ENCODE measurements at regions not wholly inside any gene's neighbourhood (a gene's known extent, or its start where the extent isn't known, plus 50 kb on each side); places are given as distances from the start of the nearest gene placed in this dataset.
"Not testable (repeated sequence)": the region's sequence is repeated elsewhere in the genome, so short reads cannot be mapped to it uniquely, and the experiment has no call there.

DNA sequence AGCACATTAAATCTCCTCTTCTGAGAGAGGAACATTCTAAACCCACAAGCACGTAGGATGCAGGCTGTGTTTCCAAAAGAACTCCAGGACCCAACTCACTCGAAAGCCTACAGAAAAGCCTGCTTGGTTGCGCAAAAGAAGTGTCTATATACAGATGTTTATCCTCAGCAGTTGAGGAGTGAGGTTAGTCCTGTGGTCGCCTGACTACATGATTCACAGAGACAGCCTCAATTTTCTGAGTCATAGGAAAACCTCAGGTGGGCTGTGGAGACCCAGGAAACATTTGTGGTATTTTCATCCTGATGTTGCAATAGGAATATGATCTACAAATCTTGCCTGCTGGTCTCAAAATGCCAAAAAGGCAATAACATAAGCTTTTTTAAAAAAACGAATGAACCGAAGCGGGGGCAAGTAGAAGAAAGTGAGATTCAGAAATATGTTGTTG lies 183.8 kb upstream of the THRB start:
- DNase-seq = no peak
- intact Hi-C loops (cut with DNase I) = no loop called here

- DNase-seq = no peak
- intact Hi-C loops (cut with DNase I) = no loop called here
Observed at GRCh38 chr3:24679429-24679828, 184.8 kb upstream of the THRB start.

- intact Hi-C loops (cut with DNase I) = loop anchor here (5.0 kb wide), 1 partner anchor 678 kb away; no protein-coding TSS in a partner anchor
Observed at GRCh38 chr3:24680214-24680967, 185.7 kb upstream of the THRB start.

DNA sequence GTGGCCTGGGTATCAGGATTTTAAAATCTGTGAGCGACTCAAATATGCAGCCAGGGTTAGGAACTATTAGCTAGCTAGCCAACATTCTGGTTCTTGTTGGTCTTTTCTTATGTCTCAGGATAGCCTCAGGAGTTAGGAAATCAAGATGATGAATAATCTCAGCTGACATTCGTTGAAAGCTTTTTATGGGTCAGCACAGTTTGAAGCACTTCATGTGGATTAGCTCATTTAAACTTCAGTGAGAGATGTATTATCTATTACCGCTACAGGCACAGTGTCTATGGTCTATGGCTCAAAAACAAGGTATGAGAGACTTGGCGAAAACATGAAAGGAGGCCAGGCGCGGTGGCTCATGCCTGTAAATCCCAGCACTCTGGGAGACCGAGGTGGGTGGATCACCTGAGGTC lies 187.5 kb upstream of the THRB start:
- intact Hi-C loops (cut with DNase I) = loop anchor here (5.0 kb wide), 1 partner anchor 680 kb away; no protein-coding TSS in a partner anchor
- DNase-seq = no peak

More at GRCh38 chr3:24680214-24680967, 185.7 kb upstream of the THRB start:
- DNase-seq = peak; percentile 38 to 87 (median 75)

GRCh38 chr3:24683090-24683489 lies 188.4 kb upstream of the THRB start:
- no peak for DNase-seq
- intact Hi-C loops (cut with DNase I) = loop anchor here (5.0 kb wide), 1 partner anchor 681 kb away; no protein-coding TSS in a partner anchor

- intact Hi-C loops (cut with DNase I) = loop anchor here (5.0 kb wide), 1 partner anchor 682 kb away; no protein-coding TSS in a partner anchor
- DNase-seq = peak in 19 of 42 donors; percentile 9 to 62 (median 37)
Observed at GRCh38 chr3:24683633-24684384, 189.2 kb upstream of the THRB start.

DNA sequence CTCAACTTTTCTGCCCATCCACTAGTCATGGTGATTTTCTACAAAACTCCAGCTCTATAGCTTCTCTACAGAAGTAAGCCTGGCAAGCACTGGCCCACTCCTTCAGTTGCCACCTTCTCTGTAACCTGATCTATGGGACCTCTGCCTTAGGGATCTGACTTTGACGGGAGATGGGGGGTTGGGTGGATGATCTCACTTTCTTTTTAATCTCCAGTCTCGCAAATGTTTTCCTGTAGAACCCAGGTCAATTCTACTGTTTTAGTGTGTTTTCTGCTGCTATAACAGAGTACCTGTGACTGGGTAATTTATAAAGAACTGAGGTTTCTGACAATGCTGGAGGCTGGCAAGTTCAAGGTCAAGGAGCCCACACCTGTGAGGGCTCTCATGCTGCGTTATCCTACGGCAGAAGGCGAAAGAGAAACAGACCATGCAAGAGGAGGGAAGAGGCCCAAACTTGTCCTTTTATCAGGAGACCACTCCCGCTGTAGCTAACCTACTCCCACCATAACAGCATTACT lies 189.9 kb upstream of the THRB start:
- intact Hi-C loops (cut with DNase I) = loop anchor here (5.0 kb wide), 1 partner anchor 682 kb away; no protein-coding TSS in a partner anchor
- DNase-seq = no peak

GRCh38 chr3:24686808-24687207 lies 192.2 kb upstream of the THRB start:
- no peak for DNase-seq

GRCh38 chr3:24687671-24688070 lies 193.0 kb upstream of the THRB start:
- intact Hi-C loops (cut with DNase I) = no loop called here
- peak in 2 of 42 donors; percentile 11 to 27 for DNase-seq

More at GRCh38 chr3:24686808-24687207, 192.2 kb upstream of the THRB start:
- intact Hi-C loops (cut with DNase I) = no loop called here

- intact Hi-C loops (cut with DNase I) = no loop called here
- DNase-seq = no peak
Observed at GRCh38 chr3:24688446-24689148, 193.9 kb upstream of the THRB start.

DNA sequence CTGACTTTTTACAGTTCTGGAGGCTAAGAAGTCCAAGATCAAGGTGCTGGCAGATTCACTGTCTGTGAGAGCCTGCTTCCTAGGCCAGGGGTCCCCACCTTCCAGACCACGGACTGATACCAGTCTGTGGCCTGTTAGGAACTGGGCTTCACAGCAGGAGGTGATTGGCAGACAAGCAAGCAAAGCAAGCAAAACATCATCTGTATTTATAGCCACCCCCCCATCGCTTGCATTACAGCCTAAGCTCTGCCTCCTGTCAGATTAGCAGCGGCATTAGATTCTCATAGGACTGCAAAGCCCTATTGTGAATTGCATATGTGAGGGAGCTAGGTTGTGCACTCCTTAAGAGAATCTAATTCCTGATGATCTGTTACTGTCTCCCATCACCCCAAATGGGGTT lies 194.7 kb upstream of the THRB start:
- intact Hi-C loops (cut with DNase I) = no loop called here
- DNase-seq = no peak

DNA sequence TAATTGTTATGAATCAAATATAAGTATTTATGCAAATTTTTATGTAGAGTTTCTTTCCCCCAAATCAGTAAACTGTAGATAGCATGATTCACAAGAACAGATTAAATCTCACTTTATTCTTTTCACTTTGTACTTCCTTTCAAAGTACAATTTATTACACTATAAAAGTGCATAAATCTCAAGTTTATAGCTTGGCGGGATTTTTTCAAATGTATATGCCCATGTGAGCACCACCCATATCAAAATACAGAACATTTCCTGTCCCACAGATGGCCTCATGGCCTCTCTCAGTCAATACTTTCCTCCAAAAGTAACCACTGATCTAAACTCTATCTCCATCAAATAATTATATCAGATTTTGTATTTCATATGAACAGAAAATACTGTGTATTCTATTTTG lies 196.1 kb upstream of the THRB start:
- intact Hi-C loops (cut with DNase I) = no loop called here
- no peak for DNase-seq

DNA sequence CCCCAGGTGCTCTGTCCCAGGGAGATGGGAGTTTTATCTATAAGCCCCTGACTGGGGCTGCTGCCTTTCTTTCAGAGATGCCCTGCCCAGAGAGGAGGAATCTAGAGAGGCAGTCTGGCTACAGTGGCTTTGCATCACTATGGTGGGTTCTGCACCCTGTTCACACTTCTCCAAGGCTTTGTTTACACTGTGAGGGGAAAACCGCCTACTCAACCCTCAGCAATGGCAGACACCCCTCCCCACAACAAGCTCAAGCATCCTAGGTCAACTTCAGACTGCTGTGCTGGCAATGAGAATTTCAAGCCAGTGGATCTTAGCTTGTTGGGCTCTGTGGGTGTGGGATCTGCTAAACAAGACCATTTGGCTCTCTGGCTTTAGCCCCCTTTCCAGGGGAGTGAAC lies 204.4 kb upstream of the THRB start:
- DNase-seq; intact Hi-C loops (cut with DNase I): not testable (repeated sequence)

- intact Hi-C loops (cut with DNase I) = no loop called here
- no peak for DNase-seq
Observed at GRCh38 chr3:24704496-24704895, 209.8 kb upstream of the THRB start.

DNA sequence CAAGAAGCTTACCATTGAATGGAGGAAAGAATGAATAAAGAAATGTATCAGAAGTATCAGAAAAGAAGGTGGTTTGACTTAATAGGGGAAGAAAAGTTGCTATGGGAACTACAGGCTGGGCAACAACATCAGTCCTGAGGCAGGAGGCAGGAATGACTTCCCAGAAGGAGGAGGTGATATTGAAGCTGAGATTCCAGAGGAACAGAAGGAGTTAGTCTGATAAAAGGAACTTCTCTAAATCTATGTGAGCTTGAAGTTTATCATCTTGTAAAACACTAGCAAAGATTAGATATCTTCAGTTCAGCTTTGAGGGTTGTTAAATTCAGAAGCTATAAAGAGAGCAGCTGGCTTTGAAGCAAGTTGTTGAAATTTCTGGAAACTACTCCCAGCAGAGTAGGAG lies 213.3 kb upstream of the THRB start:
- intact Hi-C loops (cut with DNase I) = no loop called here
- no peak for DNase-seq

DNA sequence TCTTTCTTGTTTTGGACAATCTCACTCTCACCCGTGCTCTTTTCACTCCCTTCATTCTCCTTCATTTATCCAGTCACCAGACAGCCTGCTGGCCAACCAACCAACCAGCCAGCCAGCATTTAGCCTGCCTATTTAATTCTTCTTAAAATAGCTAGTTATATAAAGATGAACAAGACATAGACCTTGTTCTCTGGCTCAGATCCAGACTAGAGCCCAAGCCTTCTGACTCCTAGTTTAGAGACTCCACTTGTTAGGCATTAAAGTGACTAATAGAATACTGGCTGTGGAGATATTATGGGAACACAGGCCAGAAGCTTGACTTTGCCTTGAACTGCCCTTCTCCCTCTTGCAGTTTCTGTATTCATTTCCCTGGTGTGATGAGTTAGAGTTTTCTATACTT lies 215.3 kb upstream of the THRB start:
- intact Hi-C loops (cut with DNase I) = no loop called here
- DNase-seq = no peak

- no peak for DNase-seq
- intact Hi-C loops (cut with DNase I) = no loop called here
Observed at GRCh38 chr3:24713516-24713915, 218.9 kb upstream of the THRB start.

DNA sequence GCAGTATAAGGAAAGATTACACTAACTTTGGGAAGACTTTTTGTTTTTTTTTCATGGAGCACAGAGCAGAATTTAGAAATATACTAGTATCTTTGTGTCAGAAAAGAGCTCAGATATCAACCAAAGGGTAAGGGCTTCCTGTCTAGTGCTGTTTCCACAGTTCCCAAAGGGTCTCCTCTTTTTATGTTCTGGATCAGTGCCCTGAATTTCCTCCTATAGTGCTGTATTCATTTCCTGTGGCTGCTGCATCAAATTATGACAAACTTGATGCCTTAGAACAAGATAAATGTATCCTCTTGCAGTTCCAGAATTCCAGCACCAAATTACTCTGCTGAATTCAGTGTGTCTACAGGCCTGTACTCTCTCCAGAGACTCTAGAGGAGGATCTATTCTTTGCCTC lies 219.8 kb upstream of the THRB start:
- intact Hi-C loops (cut with DNase I) = no loop called here

DNA sequence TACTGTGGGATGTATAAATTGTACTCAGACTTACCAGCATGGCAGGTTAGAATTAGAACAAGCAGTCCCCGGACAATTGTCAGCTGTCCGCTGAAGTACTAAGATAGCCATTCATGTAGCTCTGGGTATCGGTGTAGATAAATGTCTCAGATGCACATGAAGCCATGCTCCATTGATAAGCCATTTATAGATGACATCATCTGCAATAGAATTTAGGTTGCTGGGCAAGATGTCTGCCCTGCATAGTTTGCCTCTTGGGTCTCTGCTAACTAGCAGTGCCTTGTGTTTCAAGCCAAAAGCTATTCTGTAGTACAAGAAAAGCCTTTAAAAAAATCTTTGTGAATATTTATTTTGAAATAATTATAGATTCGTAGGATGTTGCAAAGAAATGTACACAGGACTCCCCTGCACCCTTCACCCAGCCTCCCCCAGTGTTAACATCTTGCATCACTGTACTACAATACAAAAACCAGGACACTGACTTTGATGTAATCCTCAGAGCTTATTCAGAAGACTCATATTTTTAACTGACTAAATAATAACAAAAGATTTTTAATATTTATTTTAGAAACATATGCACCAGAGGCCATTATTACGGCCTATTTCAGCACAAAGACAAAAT lies 220.6 kb upstream of the THRB start:
- DNase-seq = no peak
- intact Hi-C loops (cut with DNase I) = no loop called here

More for the DNA sequence above, 219.8 kb upstream of the THRB start:
- DNase-seq = no peak

All from head of caudate nucleus (tissue), 42 donors.